Suppressor macrophage (primary cell): ENCODE measurements at regions not wholly inside any gene's neighbourhood (a gene's known extent, or its start where the extent isn't known, plus 50 kb on each side); places are given as distances from the start of the nearest gene placed in this dataset.
"Not testable (repeated sequence)": the region's sequence is repeated elsewhere in the genome, so short reads cannot be mapped to it uniquely, and the experiment has no call there.

Source experiments
- DNase-seq, 4 experiments: peaks; one replicate each; pipeline ENCODE4 v3.0.0-alpha.2; 2020 to 2022

DNA sequence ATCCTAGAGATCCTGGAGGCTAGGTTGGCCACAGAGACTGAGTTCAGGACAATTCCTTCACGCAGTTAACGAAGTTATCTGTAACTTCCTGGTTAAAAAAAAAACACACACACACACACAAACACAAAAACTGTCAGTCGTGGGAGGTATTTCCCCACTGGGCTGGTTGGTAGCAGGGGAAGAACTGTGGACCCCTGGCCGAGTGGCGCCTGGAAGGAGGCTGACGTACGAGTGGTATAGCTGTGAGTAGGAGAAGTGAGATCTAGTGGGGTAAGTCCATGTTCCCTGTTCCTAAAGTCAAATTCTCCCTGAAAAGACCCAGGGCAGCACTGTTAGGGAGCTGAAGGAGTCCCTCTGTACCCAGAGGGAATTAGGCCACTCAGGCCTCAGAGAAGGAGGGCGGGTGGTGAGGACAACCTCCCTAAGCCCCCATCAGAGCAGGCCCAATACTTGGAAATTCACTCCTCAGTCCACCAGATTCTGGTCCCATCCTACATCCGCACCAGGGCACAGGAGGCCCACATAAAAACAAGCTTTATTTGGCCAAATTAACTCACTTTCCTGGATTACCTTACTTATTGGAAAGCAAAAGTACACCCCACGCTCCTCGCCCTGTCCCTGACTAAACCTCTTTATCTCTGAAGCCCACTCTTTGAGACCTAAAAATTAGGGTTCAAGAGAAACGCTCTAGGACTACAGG, 108.3 kb upstream of the FOXD4L5 start:
- not testable (repeated sequence) for DNase-seq

DNA sequence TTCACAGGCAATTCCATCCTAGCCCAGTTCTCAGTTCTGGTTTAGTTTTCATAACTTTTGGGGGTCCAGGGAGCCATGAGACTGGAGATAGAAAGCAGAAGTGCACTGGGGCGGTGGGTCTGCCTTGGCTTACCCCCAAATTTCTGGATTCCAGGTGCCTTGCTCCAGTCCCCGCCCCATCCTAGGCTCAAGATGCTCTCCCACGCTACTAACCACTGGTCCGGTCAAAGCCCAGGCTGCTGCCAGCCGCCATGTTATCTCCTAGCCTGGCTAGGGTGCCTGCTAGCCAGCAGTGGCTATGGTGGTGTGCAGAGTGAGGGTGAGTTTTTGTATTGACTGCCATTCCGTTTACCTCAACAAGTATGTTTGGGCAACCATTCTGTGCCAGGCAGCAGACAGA, 107.6 kb upstream of the FOXD4L5 start:
- DNase-seq = not testable (repeated sequence)

DNA sequence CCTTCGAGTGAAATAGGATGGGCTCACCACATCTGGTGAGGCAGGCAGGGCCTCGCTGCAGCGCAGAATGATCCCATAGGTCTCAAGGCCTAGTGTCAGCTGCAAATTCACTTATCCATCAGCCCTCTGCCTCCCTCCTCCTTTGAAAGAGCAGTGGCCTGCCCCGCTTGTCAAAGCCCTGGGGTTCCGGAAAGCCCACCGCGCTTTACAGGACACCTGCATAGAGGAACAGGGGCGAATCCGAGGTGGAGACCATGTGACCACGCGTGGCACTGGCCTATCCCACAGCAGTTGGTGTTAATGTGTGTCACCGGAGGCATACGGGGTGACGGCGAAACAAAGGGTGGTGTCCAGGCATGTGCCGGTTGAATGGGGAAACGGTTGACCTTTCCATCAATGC, 104.7 kb upstream of the FOXD4L5 start:
- DNase-seq = not testable (repeated sequence)

DNA sequence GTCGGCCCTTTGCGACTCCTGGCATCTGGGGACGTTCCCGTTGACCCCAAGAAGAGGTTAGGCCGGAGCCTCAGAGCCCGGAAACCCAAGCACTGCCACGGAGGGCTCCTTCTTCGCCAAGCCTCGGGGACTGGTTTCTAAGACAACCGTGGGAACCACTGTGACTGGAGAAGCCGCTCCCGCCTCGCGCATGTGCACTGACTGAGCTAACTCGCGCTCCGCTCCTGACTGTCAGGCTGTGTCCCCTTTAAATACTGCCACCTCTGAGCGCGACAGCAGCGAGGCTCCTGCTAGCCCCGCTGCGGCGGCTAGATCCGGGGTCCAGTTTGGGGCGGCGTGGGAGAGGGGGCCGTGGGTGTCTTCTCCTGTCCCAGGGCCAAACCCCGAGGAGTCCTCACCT, 104.2 kb upstream of the FOXD4L5 start:
- not testable (repeated sequence) for DNase-seq

DNA sequence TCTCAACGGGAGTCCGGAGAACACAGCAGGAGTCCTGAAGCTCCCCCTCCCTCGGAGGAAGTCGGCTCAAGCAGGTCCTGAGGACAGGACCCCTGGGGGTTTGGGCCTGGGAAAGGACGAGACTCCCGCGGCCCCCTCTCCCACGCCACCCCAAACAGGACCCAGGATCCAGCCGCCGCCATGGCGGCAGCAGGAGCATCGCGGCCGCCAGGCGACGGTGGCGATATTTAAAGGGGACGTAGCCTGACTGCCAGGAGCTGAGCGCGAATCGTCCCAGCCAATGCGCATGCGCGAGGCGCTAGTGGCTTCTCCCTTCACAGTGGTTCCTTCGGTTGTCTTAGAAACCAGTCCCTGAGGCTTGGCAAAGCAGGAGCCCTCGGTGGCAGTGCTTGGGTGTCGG, 101.7 kb upstream of the FOXD4L5 start:
- peak; percentile 72 to 95 (median 86) for DNase-seq

DNA sequence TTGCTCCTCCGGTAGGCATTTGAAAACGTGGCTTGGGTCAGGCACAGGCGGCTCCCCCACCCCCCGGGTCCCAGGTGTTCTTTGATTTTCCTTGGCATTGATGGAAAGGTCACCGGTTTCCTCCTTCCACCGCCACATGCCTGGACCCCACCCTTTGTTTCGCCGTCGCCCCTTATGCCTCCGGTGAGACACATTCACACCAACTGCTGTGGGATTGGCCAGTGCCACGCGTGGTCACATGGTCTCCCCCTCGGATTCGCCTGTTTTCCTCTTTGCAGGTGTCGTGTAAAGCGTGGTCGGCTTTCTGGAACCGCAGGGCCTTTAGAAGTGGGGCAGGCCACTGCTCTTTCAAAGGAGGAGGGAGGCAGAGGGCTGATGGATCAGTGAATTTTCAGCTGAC, 101.2 kb upstream of the FOXD4L5 start:
- not testable (repeated sequence) for DNase-seq

DNA sequence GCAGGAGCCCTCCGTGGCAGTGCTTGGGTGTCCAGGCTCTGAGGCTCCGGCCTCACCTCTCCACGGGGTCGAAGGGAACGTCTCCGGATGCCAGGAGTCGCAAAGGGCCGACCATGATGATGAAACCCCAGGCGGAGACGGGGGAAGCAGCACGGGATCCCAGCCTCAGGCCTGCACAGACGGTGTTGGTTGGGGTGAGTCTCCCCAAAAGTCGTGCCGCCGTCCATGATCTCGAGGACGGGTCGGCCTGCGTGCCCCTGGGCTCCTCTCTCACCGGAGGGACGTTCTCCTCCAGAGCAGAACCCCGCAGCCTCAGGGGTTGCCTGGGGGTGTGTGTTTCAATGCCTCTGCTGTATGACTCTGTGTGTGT, 100.6 kb upstream of the FOXD4L5 start:
- DNase-seq = not testable (repeated sequence)

DNA sequence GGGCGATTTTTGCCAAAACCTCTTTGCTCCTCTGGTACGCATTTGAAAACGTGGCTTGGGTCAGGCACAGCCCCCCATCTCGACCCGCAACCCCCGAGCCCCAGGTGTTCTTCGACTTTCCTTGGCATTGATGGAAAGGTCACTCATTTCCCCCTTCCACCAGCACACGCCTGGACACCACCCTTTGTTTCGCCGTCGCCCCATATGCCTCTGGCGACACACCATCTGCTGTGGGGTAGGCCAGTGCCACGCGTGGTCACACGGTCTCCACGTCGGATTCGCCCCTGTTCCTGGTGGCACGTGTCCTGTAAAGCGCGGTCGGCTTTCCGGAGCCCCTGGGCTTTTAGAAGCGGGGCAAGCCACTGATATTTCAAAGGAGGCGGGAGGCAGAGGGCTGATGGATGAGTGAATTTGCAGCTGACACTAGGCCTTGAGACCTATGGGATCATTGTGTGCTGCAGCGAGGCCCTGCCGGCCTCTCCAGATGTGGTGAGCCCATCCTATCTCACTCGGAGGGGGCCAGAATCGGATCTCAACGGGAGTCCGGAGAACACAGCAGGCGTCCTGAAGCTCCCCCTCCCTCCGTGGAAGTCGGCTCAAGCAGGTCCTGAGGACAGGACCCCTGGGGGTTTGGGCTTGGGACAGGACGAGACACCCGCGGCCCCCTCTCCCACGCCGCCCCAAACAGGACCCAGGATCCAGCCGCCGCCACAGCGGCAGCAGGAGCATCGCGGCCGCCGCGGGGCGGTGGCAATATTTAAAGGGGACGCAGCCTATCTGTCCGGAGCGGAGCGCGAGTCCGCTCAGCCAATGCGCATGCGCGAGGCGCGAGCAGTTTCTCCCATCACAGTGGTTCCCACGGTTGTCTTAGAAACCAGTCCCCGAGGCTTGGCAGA, 100.0 kb upstream of the FOXD4L5 start:
- not testable (repeated sequence) for DNase-seq

DNA sequence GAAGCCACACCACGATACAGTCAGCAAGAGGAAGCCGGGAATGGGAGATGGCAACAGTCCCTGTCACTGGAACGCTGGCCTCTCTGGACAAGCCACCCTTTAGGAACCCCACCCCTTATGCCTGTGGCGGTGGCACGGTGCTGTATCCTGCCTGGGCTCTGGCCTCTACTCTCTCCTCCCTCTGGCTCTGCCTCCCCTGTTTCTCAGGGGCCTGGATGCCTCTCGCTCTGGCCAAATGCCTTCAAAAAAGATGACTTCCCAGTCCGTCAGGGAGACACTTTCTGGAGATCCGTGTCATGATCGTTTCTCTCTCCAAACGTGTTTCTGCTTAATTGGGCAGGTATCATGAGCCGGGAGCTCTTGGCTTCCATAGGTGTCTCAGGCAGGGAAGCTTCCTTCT, 99.1 kb upstream of the FOXD4L5 start:
- not testable (repeated sequence) for DNase-seq

DNA sequence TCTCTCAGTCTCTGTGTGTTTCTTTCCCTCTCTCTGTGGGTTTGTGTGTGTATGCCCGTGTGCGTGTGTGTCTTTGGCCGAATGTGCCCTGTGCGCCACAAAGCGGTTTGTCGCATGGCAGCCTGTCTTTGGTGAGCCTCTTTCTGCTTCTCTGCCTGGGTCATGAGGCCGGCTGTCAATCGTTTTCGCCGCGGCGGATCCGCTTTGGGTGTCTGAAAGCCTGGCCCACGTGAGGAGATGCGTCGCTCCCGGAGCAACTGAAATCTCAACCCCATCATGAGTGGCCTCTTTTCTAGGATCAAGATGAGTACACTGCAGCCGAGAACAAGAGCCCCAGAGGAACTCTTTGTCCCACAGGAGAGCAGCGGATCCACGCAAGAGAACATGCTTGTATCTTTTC, 98.6 kb upstream of the FOXD4L5 start:
- DNase-seq = not testable (repeated sequence)

DNA sequence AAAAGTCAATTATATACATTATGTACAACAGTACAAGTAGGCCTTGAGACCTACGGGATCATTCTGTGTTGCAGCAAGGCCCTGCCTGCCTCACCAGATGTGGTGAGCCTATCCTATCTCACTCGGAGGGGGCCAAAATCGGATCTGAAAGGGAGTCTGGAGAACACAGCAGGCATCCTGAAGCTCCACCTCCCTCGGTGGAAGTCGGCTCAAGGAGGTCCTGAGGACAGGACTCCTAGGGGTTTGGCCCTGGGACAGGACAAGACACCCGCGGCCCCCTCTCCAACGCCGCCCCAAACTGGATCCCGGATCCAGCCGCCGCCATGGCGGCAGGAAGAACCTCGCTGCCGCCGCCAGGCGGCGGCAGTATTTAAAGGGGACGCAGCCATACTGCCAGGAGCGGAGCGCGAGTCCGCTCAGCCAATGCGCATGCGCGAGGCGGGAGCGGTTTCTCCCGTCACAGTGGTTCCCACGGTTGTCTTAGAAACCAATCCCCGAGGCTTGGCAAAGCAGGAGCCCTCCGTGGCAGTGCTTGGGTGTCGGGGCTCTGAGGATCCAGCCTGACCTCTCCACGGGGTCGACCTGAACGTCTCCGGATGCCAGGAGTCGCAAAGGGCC, 97.8 kb upstream of the FOXD4L5 start:
- not testable (repeated sequence) for DNase-seq
